Tibial artery (tissue), 4 donors: ENCODE measurements at regions not wholly inside any gene's neighbourhood (a gene's known extent, or its start where the extent isn't known, plus 50 kb on each side); places are given as distances from the start of the nearest gene placed in this dataset.
"Not testable (repeated sequence)": the region's sequence is repeated elsewhere in the genome, so short reads cannot be mapped to it uniquely, and the experiment has no call there.

Source experiments
- DNase-seq, 2 donors: peaks; one replicate each; pipeline ENCODE4 v3.0.0-alpha.2; 2019
- H3K27ac ChIP-seq, 2 donors: fragments of 200-600 bp; sonication (generic) in 1 of 2; 1 replicate in 1 of 2; 2 replicates in 1 of 2; pipeline ENCODE4 v1.5.1; 2018 to 2019; ENCODE audit warnings: mild to moderate bottlenecking in 1 of 2
- H3K27me3 ChIP-seq, 2 donors: fragments of 200-600 bp; sonication (generic) in 1 of 2; one replicate each; pipeline versions ENCODE4 v1.5.1 to v1.6.0; 2016 to 2019
- H3K36me3 ChIP-seq, 3 donors: fragments of 200-600 bp; sonication (generic) in 2 of 3; one replicate each; pipeline ENCODE4 v1.5.1; 2016 to 2019; ENCODE audit warnings: mild to moderate bottlenecking in 2 of 3
- H3K4me1 ChIP-seq, 4 donors: fragments of 200-600 bp; sonication (generic) in 2 of 4; 1 replicate in 3 of 4; 2 replicates in 1 of 4; pipeline ENCODE4 v1.5.1; 2016 to 2019
- H3K4me3 ChIP-seq, 2 donors: fragments of 200-600 bp; sonication (generic) in 1 of 2; 1 replicate in 1 of 2; 2 replicates in 1 of 2; pipeline ENCODE4 v1.5.1; 2018 to 2019; ENCODE audit warnings: mild to moderate bottlenecking in 2 of 2
- H3K9me3 ChIP-seq, 3 donors: fragments of 200-600 bp; sonication (generic) in 1 of 3; one replicate each; pipeline ENCODE4 v1.5.1; 2016 to 2019
- CTCF ChIP-seq, 2 experiments: fragments of 200-600 bp in 1 of 2; fragments of 450-650 bp in 1 of 2; IDR thresholded peaks; one replicate each; pipeline ENCODE4 v1.5.1; 2017 to 2019; ENCODE audit warnings: antibody characterized with exemption in 2 of 2, mild to moderate bottlenecking in 1 of 2, moderate library complexity in 1 of 2
- intact Hi-C: fragments of 100-400 bp; cut with DNase I; formaldehyde crosslinking; loops from one replicate; pipeline ENCODE4 v1.15.0; 2023; ENCODE audit warnings: low total_unique reads

- Histone ChIP-seq H3K27ac (no peak overlapping the region), H3K4me3 (no peak overlapping the region), H3K4me1 (no peaks in the 10 kb centered on the region), H3K27me3 (no peaks in the 10 kb centered on the region), H3K36me3 (no peaks in the 10 kb centered on the region), H3K9me3 (peaks cover 0 to 8% (median 8%) of the 10 kb centered on the region in 3 donors)
- no peak for DNase-seq
- no peak for TF ChIP-seq CTCF (IDR thresholded peaks at IDR 0.05)
- intact Hi-C loops, result no loop called here
These were observed 169.4 kb downstream of the CPEB2 start for GRCh38 chr4:15171725-15172124.

- Histone ChIP-seq H3K4me1 (no peaks in the 10 kb centered on the region), H3K4me3 (no peak overlapping the region), H3K27ac (no peak overlapping the region), H3K27me3 (no peaks in the 10 kb centered on the region), H3K9me3 (peaks cover 0 to 8% (median 8%) of the 10 kb centered on the region in 3 donors), H3K36me3 (no peaks in the 10 kb centered on the region)
- no peak for DNase-seq
- intact Hi-C loops, result no loop called here
- no peak for TF ChIP-seq CTCF (IDR thresholded peaks at IDR 0.05)
These were observed 171.0 kb downstream of the CPEB2 start for GRCh38 chr4:15173251-15173650.

- intact Hi-C loops, DNase-seq, H3K4me1 ChIP-seq, H3K27ac ChIP-seq, H3K36me3 ChIP-seq, H3K27me3 ChIP-seq, H3K4me3 ChIP-seq, H3K9me3 ChIP-seq: not testable (repeated sequence)
These were observed 171.9 kb downstream of the CPEB2 start for GRCh38 chr4:15174168-15174567.

- H3K36me3 ChIP-seq, DNase-seq, H3K27me3 ChIP-seq, H3K9me3 ChIP-seq, H3K27ac ChIP-seq, intact Hi-C loops, H3K4me3 ChIP-seq, H3K4me1 ChIP-seq: not testable (repeated sequence)
These were observed 177.6 kb downstream of the CPEB2 start for GRCh38 chr4:15179842-15180241.

- Histone ChIP-seq H3K27ac (no peak overlapping the region), H3K4me1 (peaks cover 0 to 5% (median 0%) of the 10 kb centered on the region in 4 donors), H3K4me3 (no peak overlapping the region), H3K36me3 (no peaks in the 10 kb centered on the region), H3K9me3 (no peaks in the 10 kb centered on the region), H3K27me3 (no peaks in the 10 kb centered on the region)
- no peak for TF ChIP-seq CTCF (IDR thresholded peaks at IDR 0.05)
- DNase-seq, result no peak
- intact Hi-C loops, result no loop called here
These were observed 180.4 kb downstream of the CPEB2 start for GRCh38 chr4:15182600-15183220.

- intact Hi-C loops, result no loop called here
- Histone ChIP-seq H3K27ac (no peak overlapping the region), H3K4me3 (no peak overlapping the region), H3K36me3 (no peaks in the 10 kb centered on the region), H3K27me3 (no peaks in the 10 kb centered on the region), H3K4me1 (peaks cover 0 to 5% (median 0%) of the 10 kb centered on the region in 4 donors), H3K9me3 (no peaks in the 10 kb centered on the region)
- no peak for TF ChIP-seq CTCF (IDR thresholded peaks at IDR 0.05)
- no peak for DNase-seq
These were observed 183.9 kb downstream of the CPEB2 start for GRCh38 chr4:15186149-15186548.

- Histone ChIP-seq H3K27me3 (no peaks in the 10 kb centered on the region), H3K36me3 (no peaks in the 10 kb centered on the region), H3K9me3 (no peaks in the 10 kb centered on the region), H3K4me1 (peaks cover 0 to 5% (median 0%) of the 10 kb centered on the region in 4 donors), H3K27ac (no peak overlapping the region), H3K4me3 (no peak overlapping the region)
- intact Hi-C loops, result no loop called here
- no peak for TF ChIP-seq CTCF (IDR thresholded peaks at IDR 0.05)
- DNase-seq, result no peak
These were observed 184.5 kb downstream of the CPEB2 start for GRCh38 chr4:15186806-15187205.
